Osteoblast (primary cell): ENCODE measurements at regions not wholly inside any gene's neighbourhood (a gene's known extent, or its start where the extent isn't known, plus 50 kb on each side); places are given as distances from the start of the nearest gene placed in this dataset.

ENCODE experiments used
- DNase-seq: peaks from one replicate; pipeline ENCODE4 v3.0.0; 2011; ENCODE audit warnings: low spot score, mixed read lengths; ENCODE audit not compliant: insufficient read length; ENCODE audit errors: missing footprints
- H2AFZ ChIP-seq: 2 replicates; pipeline ENCODE4 v1.6.0; 2011; ENCODE audit warnings: mild to moderate bottlenecking, low read length
- H3K27ac ChIP-seq: 2 replicates; pipeline ENCODE4 v1.5.1; 2011; ENCODE audit warnings: mild to moderate bottlenecking, low read depth, low read length, moderate library complexity
- H3K27me3 ChIP-seq: 2 replicates; pipeline ENCODE4 v1.6.0; 2012; ENCODE audit warnings: mild to moderate bottlenecking, control low read depth, inconsistent platforms, low read length, moderate library complexity; ENCODE audit not compliant: insufficient read depth
- H3K36me3 ChIP-seq: 2 replicates; pipeline ENCODE4 v1.5.1; 2011; ENCODE audit warnings: mild to moderate bottlenecking, low read length, control low read depth, moderate library complexity; ENCODE audit not compliant: insufficient read depth
- H3K4me1 ChIP-seq: 2 replicates; pipeline ENCODE4 v1.5.1; 2011; ENCODE audit warnings: mild to moderate bottlenecking, low read length, control low read depth, moderate library complexity; ENCODE audit not compliant: insufficient read depth
- H3K4me2 ChIP-seq: 2 replicates; pipeline ENCODE4 v1.6.0; 2011; ENCODE audit warnings: mild to moderate bottlenecking, low read length; ENCODE audit not compliant: insufficient read depth
- H3K4me3 ChIP-seq: fragments of 200-600 bp; sonication (generic); 3 replicates; pipeline ENCODE4 v1.5.1; 2012; ENCODE audit warnings: mild to moderate bottlenecking, low read length, inconsistent platforms; ENCODE audit not compliant: insufficient read depth
- H3K79me2 ChIP-seq: 2 replicates; pipeline ENCODE4 v1.6.0; 2012; ENCODE audit warnings: mild to moderate bottlenecking, low read length, control low read depth, inconsistent platforms; ENCODE audit not compliant: insufficient read depth
- H3K9me3 ChIP-seq: 2 replicates; pipeline ENCODE4 v1.5.1; 2011; ENCODE audit warnings: low read depth, low read length, control low read depth
- H4K20me1 ChIP-seq: 2 replicates; pipeline ENCODE4 v1.6.0; 2012; ENCODE audit warnings: mild to moderate bottlenecking, low read length, control low read depth; ENCODE audit not compliant: insufficient read depth
- TF ChIP-seq, protein P1 (sequence below): IDR thresholded peaks from 2 replicates; pipeline ENCODE4 v1.5.1; 2011; ENCODE audit warnings: mild to moderate bottlenecking, low read depth, low read length, moderate library complexity; ENCODE audit errors: extremely low read depth

DNA sequence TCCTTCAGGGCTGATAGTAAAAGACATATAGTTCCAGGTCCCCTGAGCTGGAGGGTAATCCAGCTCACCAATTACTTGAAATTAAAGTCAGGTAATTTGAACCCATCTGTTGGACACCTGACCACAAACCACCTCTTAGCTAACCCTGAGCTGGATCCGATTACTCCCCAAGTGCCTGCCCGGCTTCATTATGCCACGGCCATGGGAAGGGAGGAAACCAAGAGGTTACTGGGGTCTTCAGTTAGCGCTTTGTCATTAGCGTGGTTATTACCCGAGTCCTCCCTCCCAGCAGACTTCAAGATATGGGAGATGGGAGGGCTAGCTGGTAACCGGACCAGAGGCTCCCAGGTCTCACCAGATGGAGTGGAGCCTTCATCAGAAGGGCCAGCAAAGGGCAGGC, 1071.4 kb downstream of the BCL11B start:
- no peaks in the 10 kb centered on the region for H3K9me3 ChIP-seq
- no peaks in the 10 kb centered on the region for H3K79me2 ChIP-seq
- no peak overlapping the region for H3K4me2 ChIP-seq
- DNase-seq, result no peak
- no peaks in the 10 kb centered on the region for H3K4me1 ChIP-seq
- no peak overlapping the region for H3K27ac ChIP-seq
- no peaks in the 10 kb centered on the region for H4K20me1 ChIP-seq
- H3K36me3 ChIP-seq, result no peaks in the 10 kb centered on the region
- no peak overlapping the region for H3K4me3 ChIP-seq
- no peak overlapping the region for H2AFZ ChIP-seq
- TF ChIP-seq, protein P1, sequence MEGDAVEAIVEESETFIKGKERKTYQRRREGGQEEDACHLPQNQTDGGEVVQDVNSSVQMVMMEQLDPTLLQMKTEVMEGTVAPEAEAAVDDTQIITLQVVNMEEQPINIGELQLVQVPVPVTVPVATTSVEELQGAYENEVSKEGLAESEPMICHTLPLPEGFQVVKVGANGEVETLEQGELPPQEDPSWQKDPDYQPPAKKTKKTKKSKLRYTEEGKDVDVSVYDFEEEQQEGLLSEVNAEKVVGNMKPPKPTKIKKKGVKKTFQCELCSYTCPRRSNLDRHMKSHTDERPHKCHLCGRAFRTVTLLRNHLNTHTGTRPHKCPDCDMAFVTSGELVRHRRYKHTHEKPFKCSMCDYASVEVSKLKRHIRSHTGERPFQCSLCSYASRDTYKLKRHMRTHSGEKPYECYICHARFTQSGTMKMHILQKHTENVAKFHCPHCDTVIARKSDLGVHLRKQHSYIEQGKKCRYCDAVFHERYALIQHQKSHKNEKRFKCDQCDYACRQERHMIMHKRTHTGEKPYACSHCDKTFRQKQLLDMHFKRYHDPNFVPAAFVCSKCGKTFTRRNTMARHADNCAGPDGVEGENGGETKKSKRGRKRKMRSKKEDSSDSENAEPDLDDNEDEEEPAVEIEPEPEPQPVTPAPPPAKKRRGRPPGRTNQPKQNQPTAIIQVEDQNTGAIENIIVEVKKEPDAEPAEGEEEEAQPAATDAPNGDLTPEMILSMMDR, result no peak
- H3K27me3 ChIP-seq, result no peaks in the 10 kb centered on the region

DNA sequence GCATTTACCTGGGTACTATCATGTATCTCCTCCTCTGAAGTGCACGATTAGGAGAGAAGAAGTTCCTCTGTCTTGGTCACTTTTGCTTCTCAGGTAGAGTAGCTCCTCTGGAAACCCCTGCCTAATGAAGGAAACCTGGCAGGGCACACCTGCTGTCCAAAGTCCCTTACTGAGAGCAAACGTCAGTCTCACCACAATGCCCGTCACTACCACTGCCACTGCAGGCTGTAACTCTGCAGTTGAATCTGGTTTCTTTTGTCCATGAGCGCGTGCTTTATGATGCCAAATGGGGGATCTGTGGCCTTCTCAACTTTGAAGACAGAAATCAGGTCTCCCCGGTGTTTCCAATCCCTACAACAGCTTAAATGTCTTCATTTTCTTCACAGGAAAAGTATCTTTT, 1068.6 kb downstream of the BCL11B start:
- H3K9me3 ChIP-seq, result no peaks in the 10 kb centered on the region
- TF ChIP-seq, protein P1, result no peak
- H3K79me2 ChIP-seq, result no peaks in the 10 kb centered on the region
- DNase-seq, result no peak
- H3K4me1 ChIP-seq, result no peaks in the 10 kb centered on the region
- H3K27me3 ChIP-seq, result no peaks in the 10 kb centered on the region
- H3K4me2 ChIP-seq, result no peak overlapping the region
- H3K36me3 ChIP-seq, result no peaks in the 10 kb centered on the region
- H3K4me3 ChIP-seq, result no peak overlapping the region
- no peak overlapping the region for H2AFZ ChIP-seq
- no peak overlapping the region for H3K27ac ChIP-seq
- H4K20me1 ChIP-seq, result no peaks in the 10 kb centered on the region

DNA sequence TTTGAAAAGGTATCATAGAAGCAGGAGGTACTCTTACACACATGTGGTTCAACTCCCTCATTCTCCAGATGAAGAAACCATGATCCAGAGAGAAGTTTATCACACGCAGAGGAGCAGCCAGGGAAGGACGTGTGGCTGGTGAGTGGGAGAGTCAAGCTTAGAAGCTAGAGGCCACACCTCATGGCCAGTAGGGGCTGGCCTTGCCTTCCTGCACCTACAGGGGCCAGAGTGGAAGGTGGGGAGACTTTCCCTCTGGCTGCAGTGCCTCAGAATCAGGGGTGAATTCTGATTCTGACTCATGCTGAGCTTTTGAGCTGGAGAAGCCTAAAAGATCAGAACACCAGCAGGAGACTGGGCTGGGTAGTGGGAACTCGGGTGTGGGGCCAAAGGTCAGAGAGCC, 1067.9 kb downstream of the BCL11B start:
- Histone ChIP-seq H3K4me3 (no peak overlapping the region), H3K27ac (no peak overlapping the region), H2AFZ (no peak overlapping the region), H3K36me3 (no peaks in the 10 kb centered on the region), H3K4me2 (no peak overlapping the region), H4K20me1 (no peaks in the 10 kb centered on the region), H3K79me2 (no peaks in the 10 kb centered on the region), H3K9me3 (no peaks in the 10 kb centered on the region), H3K4me1 (no peaks in the 10 kb centered on the region), H3K27me3 (no peaks in the 10 kb centered on the region)
- TF ChIP-seq, protein P1, result no peak
- DNase-seq, result no peak

DNA sequence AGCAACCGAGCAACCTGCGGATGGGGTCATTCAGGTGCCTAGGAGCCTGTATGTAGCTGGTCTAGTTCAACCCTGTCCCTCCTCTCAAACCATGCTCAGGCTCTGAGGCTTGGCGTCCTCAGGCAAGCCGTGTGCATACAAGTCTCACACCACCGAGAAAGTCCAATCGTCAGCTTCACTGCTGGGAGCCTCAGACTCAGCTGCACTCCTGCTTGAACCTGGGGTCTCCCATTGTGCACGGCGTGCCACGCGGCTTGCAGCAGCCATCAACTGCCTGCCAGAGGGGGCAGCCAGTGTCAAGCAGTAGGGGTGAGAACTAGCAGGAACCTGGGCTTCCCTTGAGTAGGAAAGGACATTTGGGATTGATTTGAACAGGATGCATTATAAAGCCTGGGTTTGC, 1064.6 kb downstream of the BCL11B start:
- Histone ChIP-seq H3K27me3 (no peaks in the 10 kb centered on the region), H3K79me2 (no peaks in the 10 kb centered on the region), H3K27ac (no peak overlapping the region), H3K9me3 (no peaks in the 10 kb centered on the region), H3K4me2 (no peak overlapping the region), H3K36me3 (no peaks in the 10 kb centered on the region), H3K4me3 (no peak overlapping the region), H4K20me1 (no peaks in the 10 kb centered on the region), H3K4me1 (no peaks in the 10 kb centered on the region), H2AFZ (no peak overlapping the region)
- TF ChIP-seq, protein P1, result no peak
- DNase-seq, result no peak
